Natural killer cell (primary cell): ENCODE measurements at regions not wholly inside any gene's neighbourhood (a gene's known extent, or its start where the extent isn't known, plus 50 kb on each side); places are given as distances from the start of the nearest gene placed in this dataset.

ENCODE experiments used
- ATAC-seq, 3 donors: fragments of 150-1000 bp in 2 of 3; fragments of 200-7000 bp in 1 of 3; cut with Tn5 transposase; 1 replicate in 1 of 3; 2 replicates in 2 of 3; pipeline ENCODE4 v1.10.0; 2021; ENCODE audit warnings: mild to moderate bottlenecking in 2 of 3, moderate library complexity in 2 of 3
- DNase-seq, 2 donors: peaks; one replicate each; pipeline versions ENCODE4 v3.0.0 to v3.0.0-alpha.2; 2013 to 2021; ENCODE audit warnings: mixed read lengths in 1 of 2
- H3K27ac ChIP-seq: one replicate; pipeline ENCODE4 v1.5.1; 2013; ENCODE audit warnings: mild to moderate bottlenecking, low read length
- H3K27me3 ChIP-seq: one replicate; pipeline ENCODE4 v1.6.1; 2013; ENCODE audit warnings: low read length; ENCODE audit not compliant: control insufficient read depth, insufficient read depth
- H3K36me3 ChIP-seq: one replicate; pipeline ENCODE4 v1.6.1; 2013; ENCODE audit warnings: low read length; ENCODE audit not compliant: control insufficient read depth, insufficient read depth
- H3K4me1 ChIP-seq: one replicate; pipeline ENCODE4 v1.6.1; 2013; ENCODE audit warnings: low read length; ENCODE audit not compliant: control insufficient read depth, insufficient read depth
- H3K4me3 ChIP-seq: one replicate; pipeline ENCODE4 v1.5.1; 2013; ENCODE audit warnings: low read length
- H3K9me3 ChIP-seq: one replicate; pipeline ENCODE4 v1.6.1; 2013; ENCODE audit warnings: low read length; ENCODE audit not compliant: control insufficient read depth, insufficient read depth
- H3K27ac Mint-ChIP-seq, 2 donors: one replicate each; pipeline ENCODE4 v1.8.0; 2022; ENCODE audit warnings: mild to moderate bottlenecking in 2 of 2, mixed read lengths in 2 of 2, moderate library complexity in 1 of 2
- H3K27me3 Mint-ChIP-seq, 2 donors: one replicate each; pipeline ENCODE4 v1.8.0; 2022; ENCODE audit warnings: low read depth in 2 of 2, mixed read lengths in 2 of 2
- H3K36me3 Mint-ChIP-seq: one replicate; pipeline ENCODE4 v1.8.0; 2022; ENCODE audit warnings: mixed read lengths
- H3K4me1 Mint-ChIP-seq, 2 donors: one replicate each; pipeline ENCODE4 v1.8.0; 2022; ENCODE audit warnings: mixed read lengths in 2 of 2
- H3K4me3 Mint-ChIP-seq: one replicate; pipeline ENCODE4 v1.8.0; 2022; ENCODE audit warnings: mild to moderate bottlenecking, moderate library complexity, mixed read lengths
- H3K9me3 Mint-ChIP-seq, 2 donors: one replicate each; pipeline ENCODE4 v1.8.0; 2022; ENCODE audit warnings: mixed read lengths in 2 of 2
- CTCF ChIP-seq: fragments of 200-600 bp; IDR thresholded peaks from one replicate; pipeline ENCODE4 v1.8.0; 2022; ENCODE audit warnings: antibody characterized with exemption
- WGBS: methylation state at CpG from one replicate; pipeline ENCODE4 v1.1.7; 2013; ENCODE audit warnings: missing lambda C conversion rate; ENCODE audit not compliant: insufficient coverage; 5-methylcytosine and 5-hydroxymethylcytosine counted together
- intact Hi-C: fragments of 100-400 bp; cut with micrococcal nuclease; formaldehyde crosslinking; loops from one replicate; pipeline ENCODE4 v1.14.2; 2022

GRCh38 chr1:238248356-238248755 lies 357.6 kb upstream of the ZP4 start:
- DNase-seq (no peak), ATAC-seq (no peak)
- H3K27me3 ChIP-seq = no peaks in the 10 kb centered on the region
- no peaks in the 10 kb centered on the region for H3K9me3 ChIP-seq
- no peak overlapping the region for H3K27ac ChIP-seq
- H3K4me3 ChIP-seq = no peak overlapping the region
- Mint-ChIP-seq H3K9me3 (peaks cover 3 to 5% of the 10 kb centered on the region in 2 donors), H3K27ac (no peak overlapping the region), H3K36me3 (no peaks in the 10 kb centered on the region), H3K4me1 (no peaks in the 10 kb centered on the region), H3K4me3 (no peak overlapping the region), H3K27me3 (no peaks in the 10 kb centered on the region)
- no peaks in the 10 kb centered on the region for H3K36me3 ChIP-seq
- no peaks in the 10 kb centered on the region for H3K4me1 ChIP-seq
- intact Hi-C loops = no loop called here
- WGBS = 77% methylated on average over 3 of the region's 3 CpGs
- no peak for TF ChIP-seq CTCF

DNA sequence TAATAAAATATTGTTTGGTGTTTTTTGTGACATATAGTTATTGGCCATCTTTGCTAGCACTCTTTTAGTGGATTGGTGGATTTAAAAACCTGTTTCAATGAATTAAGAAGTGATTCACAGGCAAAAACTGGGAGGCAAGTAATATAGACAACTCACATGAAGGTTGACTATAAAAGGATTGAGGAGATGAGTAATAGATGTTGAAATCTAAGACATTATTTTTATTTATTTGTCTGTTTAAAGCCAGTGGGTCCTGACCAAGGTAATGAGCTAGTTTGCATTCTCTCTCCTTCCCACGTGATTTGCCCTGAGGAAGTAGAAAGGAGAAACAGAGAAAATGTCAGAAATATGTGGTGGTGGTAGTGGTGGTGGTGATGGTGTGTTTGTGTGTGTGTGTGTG lies 351.5 kb upstream of the ZP4 start:
- Histone ChIP-seq H3K9me3 (peaks cover 3% of the 10 kb centered on the region), H3K27ac (no peak overlapping the region), H3K4me3 (no peak overlapping the region), H3K27me3 (no peaks in the 10 kb centered on the region), H3K36me3 (no peaks in the 10 kb centered on the region), H3K4me1 (no peaks in the 10 kb centered on the region)
- no peak overlapping the region for H3K4me3 Mint-ChIP-seq
- ATAC-seq (no peak), DNase-seq (no peak)
- H3K4me1 Mint-ChIP-seq = no peaks in the 10 kb centered on the region
- TF ChIP-seq CTCF = no peak
- H3K27me3 Mint-ChIP-seq = no peaks in the 10 kb centered on the region
- peaks cover 9 to 18% of the 10 kb centered on the region in 2 donors for H3K9me3 Mint-ChIP-seq
- no peak overlapping the region for H3K27ac Mint-ChIP-seq
- no peaks in the 10 kb centered on the region for H3K36me3 Mint-ChIP-seq
- 73% methylated on average over 1 of the region's 1 CpG for WGBS
- intact Hi-C loops = no loop called here

DNA sequence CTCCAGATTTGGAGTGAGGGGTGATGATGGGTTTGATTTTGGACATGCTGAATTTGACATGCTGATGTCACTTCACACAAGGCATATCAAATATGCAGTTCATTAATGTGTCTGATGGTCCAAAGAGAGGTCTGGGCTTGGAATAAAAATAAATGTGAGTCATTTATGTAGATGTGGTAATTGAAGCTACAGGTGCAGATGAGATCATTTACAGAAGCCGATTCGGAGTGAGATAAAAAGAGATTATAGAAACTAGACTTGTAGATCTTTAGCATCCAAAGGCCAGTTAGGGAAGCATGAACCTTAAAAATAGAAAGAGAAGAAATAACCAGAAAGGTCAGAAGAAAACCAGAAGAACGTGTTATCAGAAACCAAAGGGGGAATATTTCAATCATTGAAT lies 350.9 kb upstream of the ZP4 start:
- Histone ChIP-seq H3K4me3 (no peak overlapping the region), H3K4me1 (no peaks in the 10 kb centered on the region), H3K27ac (no peak overlapping the region), H3K9me3 (peaks cover 3% of the 10 kb centered on the region), H3K36me3 (no peaks in the 10 kb centered on the region), H3K27me3 (no peaks in the 10 kb centered on the region)
- intact Hi-C loops = no loop called here
- DNase-seq (no peak), ATAC-seq (no peak)
- Mint-ChIP-seq H3K9me3 (peaks cover 9 to 18% of the 10 kb centered on the region in 2 donors), H3K36me3 (no peaks in the 10 kb centered on the region), H3K4me1 (no peaks in the 10 kb centered on the region), H3K4me3 (no peak overlapping the region), H3K27ac (no peak overlapping the region), H3K27me3 (no peaks in the 10 kb centered on the region)
- TF ChIP-seq CTCF = no peak
- 86% methylated on average over 3 of the region's 3 CpGs for WGBS

GRCh38 chr1:238239343-238239742 lies 348.6 kb upstream of the ZP4 start:
- intact Hi-C loops = no loop called here
- H3K4me1 ChIP-seq = no peaks in the 10 kb centered on the region
- H3K4me3 Mint-ChIP-seq = no peak overlapping the region
- H3K27me3 Mint-ChIP-seq = no peaks in the 10 kb centered on the region
- no peak overlapping the region for H3K27ac ChIP-seq
- peaks cover 11 to 20% of the 10 kb centered on the region in 2 donors for H3K9me3 Mint-ChIP-seq
- H3K4me1 Mint-ChIP-seq = no peaks in the 10 kb centered on the region
- H3K36me3 ChIP-seq = no peaks in the 10 kb centered on the region
- no peak overlapping the region for H3K4me3 ChIP-seq
- WGBS = 73% methylated on average over 5 of the region's 5 CpGs
- TF ChIP-seq CTCF = no peak
- no peaks in the 10 kb centered on the region for H3K27me3 ChIP-seq
- no peak overlapping the region for H3K27ac Mint-ChIP-seq
- DNase-seq = no peak
- peaks cover 3% of the 10 kb centered on the region for H3K9me3 ChIP-seq
- H3K36me3 Mint-ChIP-seq = no peaks in the 10 kb centered on the region
- no peak for ATAC-seq
